ENCODE measurements at regions not wholly inside any gene's neighbourhood (a gene's known extent, or its start where the extent isn't known, plus 50 kb on each side); places are given as distances from the start of the nearest gene placed in this dataset.

DNA sequence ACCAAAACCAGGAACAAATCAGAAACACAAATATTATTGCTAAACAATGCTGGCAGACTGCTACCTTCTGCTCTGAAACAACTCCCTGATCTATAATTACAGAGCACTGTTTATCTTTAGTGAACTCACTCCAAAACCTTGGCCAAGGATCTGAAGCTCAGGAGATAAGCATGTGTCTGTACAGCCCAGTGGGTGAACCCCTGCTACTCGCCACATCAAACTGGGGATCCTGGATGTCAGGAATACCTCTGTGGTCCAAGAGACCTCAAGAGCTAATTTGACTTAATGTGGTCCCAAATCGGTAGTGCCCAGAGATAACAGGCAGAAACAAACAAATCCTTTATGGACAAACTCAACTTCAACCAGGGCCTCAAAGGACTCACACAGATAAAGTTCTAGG lies 381.8 kb downstream of the KIF16B start:
- no peak for TF ChIP-seq SP1 (CRISPR knock-in tag; conservative IDR thresholded peaks at IDR 0.05)
- TF ChIP-seq, protein P1, sequence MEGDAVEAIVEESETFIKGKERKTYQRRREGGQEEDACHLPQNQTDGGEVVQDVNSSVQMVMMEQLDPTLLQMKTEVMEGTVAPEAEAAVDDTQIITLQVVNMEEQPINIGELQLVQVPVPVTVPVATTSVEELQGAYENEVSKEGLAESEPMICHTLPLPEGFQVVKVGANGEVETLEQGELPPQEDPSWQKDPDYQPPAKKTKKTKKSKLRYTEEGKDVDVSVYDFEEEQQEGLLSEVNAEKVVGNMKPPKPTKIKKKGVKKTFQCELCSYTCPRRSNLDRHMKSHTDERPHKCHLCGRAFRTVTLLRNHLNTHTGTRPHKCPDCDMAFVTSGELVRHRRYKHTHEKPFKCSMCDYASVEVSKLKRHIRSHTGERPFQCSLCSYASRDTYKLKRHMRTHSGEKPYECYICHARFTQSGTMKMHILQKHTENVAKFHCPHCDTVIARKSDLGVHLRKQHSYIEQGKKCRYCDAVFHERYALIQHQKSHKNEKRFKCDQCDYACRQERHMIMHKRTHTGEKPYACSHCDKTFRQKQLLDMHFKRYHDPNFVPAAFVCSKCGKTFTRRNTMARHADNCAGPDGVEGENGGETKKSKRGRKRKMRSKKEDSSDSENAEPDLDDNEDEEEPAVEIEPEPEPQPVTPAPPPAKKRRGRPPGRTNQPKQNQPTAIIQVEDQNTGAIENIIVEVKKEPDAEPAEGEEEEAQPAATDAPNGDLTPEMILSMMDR (IDR thresholded peaks at IDR 0.05) = no peak
- no peak for TF ChIP-seq SMAD4 (CRISPR knock-in tag; IDR thresholded peaks at IDR 0.05)
- TF ChIP-seq JUN (CRISPR knock-in tag; IDR thresholded peaks at IDR 0.05) = no peak
- TF ChIP-seq, protein P2, sequence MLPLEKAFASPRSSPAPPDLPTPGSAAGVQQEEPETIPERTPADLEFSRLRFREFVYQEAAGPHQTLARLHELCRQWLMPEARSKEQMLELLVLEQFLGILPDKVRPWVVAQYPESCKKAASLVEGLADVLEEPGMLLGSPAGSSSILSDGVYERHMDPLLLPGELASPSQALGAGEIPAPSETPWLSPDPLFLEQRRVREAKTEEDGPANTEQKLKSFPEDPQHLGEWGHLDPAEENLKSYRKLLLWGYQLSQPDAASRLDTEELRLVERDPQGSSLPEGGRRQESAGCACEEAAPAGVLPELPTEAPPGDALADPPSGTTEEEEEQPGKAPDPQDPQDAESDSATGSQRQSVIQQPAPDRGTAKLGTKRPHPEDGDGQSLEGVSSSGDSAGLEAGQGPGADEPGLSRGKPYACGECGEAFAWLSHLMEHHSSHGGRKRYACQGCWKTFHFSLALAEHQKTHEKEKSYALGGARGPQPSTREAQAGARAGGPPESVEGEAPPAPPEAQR (CRISPR knock-in tag; IDR thresholded peaks at IDR 0.05) = no peak
- TF ChIP-seq, protein P3, sequence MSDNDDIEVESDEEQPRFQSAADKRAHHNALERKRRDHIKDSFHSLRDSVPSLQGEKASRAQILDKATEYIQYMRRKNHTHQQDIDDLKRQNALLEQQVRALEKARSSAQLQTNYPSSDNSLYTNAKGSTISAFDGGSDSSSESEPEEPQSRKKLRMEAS (CRISPR knock-in tag; IDR thresholded peaks at IDR 0.05) = no peak
- TF ChIP-seq NFYB (CRISPR knock-in tag; conservative IDR thresholded peaks at IDR 0.05; ENCODE audit: low read depth) = no peak
- TF ChIP-seq ZNF138 (CRISPR knock-in tag; conservative IDR thresholded peaks at IDR 0.05) = no peak
- no peak for TF ChIP-seq FOXJ3 (CRISPR knock-in tag; IDR thresholded peaks at IDR 0.05; ENCODE audit: borderline replicate concordance)
